A673 (cell line): ENCODE measurements at regions not wholly inside any gene's neighbourhood (a gene's known extent, or its start where the extent isn't known, plus 50 kb on each side); places are given as distances from the start of the nearest gene placed in this dataset.

Experiments used
- EZH2 ChIP-seq: fragments of 200-600 bp; sonication (generic); IDR thresholded peaks from 2 replicates; pipeline ENCODE4 v1.6.1; 2017; ENCODE audit warnings: borderline replicate concordance, low read depth, mild to moderate bottlenecking, mixed read lengths, antibody characterized with exemption, low read length; ENCODE audit not compliant: poor library complexity, severe bottlenecking
- TF ChIP-seq, protein P1 (sequence below): fragments of 300-800, 200-600 bp; sonication (generic); conservative IDR thresholded peaks from 2 replicates; pipeline ENCODE4 v1.5.1; 2017; ENCODE audit warnings: low read depth, mild to moderate bottlenecking, antibody characterized with exemption, low read length, moderate library complexity, mixed read lengths

GRCh38 chr1:4303303-4303702, 351.1 kb upstream of the AJAP1 start:
- TF ChIP-seq, protein P1, sequence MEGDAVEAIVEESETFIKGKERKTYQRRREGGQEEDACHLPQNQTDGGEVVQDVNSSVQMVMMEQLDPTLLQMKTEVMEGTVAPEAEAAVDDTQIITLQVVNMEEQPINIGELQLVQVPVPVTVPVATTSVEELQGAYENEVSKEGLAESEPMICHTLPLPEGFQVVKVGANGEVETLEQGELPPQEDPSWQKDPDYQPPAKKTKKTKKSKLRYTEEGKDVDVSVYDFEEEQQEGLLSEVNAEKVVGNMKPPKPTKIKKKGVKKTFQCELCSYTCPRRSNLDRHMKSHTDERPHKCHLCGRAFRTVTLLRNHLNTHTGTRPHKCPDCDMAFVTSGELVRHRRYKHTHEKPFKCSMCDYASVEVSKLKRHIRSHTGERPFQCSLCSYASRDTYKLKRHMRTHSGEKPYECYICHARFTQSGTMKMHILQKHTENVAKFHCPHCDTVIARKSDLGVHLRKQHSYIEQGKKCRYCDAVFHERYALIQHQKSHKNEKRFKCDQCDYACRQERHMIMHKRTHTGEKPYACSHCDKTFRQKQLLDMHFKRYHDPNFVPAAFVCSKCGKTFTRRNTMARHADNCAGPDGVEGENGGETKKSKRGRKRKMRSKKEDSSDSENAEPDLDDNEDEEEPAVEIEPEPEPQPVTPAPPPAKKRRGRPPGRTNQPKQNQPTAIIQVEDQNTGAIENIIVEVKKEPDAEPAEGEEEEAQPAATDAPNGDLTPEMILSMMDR, result no peak
- TF ChIP-seq EZH2, result no peak
